Epithelial cell of esophagus (primary cell): ENCODE measurements at regions not wholly inside any gene's neighbourhood (a gene's known extent, or its start where the extent isn't known, plus 50 kb on each side); places are given as distances from the start of the nearest gene placed in this dataset.

Source experiments
- DNase-seq: peaks from one replicate; pipeline ENCODE4 v3.0.0; 2010; ENCODE audit warnings: low read depth
- H3K4me3 ChIP-seq: 2 replicates; pipeline ENCODE4 v1.5.1; 2011; ENCODE audit warnings: mild to moderate bottlenecking, low read length, control low read depth
- CTCF ChIP-seq: IDR thresholded peaks from 2 replicates; pipeline ENCODE4 v1.5.1; 2011; ENCODE audit warnings: low read depth, mild to moderate bottlenecking, low read length, control low read depth, inconsistent platforms; ENCODE audit not compliant: insufficient read depth; ENCODE audit errors: missing control alignments

GRCh38 chr13:82432949-82433348 lies 1449.3 kb downstream of the SLITRK1 start:
- TF ChIP-seq CTCF, result no peak
- no peak for DNase-seq
- no peak overlapping the region for H3K4me3 ChIP-seq

- DNase-seq, result no peak
- no peak overlapping the region for H3K4me3 ChIP-seq
- TF ChIP-seq CTCF, result no peak
Measured at GRCh38 chr13:82412749-82413148, 1469.5 kb downstream of the SLITRK1 start.

- H3K4me3 ChIP-seq, result no peak overlapping the region
- no peak for TF ChIP-seq CTCF
- DNase-seq, result no peak
Measured at GRCh38 chr13:82407321-82407720, 1475.0 kb downstream of the SLITRK1 start.

- no peak for DNase-seq
- no peak for TF ChIP-seq CTCF
- no peak overlapping the region for H3K4me3 ChIP-seq
Measured at GRCh38 chr13:82374719-82375118, 1507.6 kb downstream of the SLITRK1 start.

DNA sequence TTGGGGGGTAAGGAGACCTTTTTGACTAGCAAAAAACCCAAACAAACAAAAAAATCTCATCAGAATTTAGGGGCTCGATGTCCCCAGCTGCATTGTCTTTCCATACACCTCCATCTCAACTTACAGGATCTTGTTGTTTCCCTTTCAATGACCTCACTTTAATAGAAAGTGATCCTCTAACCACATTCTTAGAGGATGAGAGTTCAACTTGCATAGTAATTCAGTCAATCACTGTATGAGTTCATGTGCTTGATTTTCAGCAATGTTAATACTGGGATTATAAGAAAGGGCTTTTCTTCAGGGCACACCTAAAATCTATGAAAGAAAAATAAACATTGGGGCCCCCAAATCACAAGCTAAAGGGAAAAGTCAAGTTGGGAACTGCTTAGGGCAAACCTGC lies 1512.0 kb downstream of the SLITRK1 start:
- TF ChIP-seq CTCF, result no peak
- peak; percentile 69 for DNase-seq
- no peak overlapping the region for H3K4me3 ChIP-seq

GRCh38 chr13:82364525-82364924 lies 1517.7 kb downstream of the SLITRK1 start:
- DNase-seq, result no peak
- no peak for TF ChIP-seq CTCF
- H3K4me3 ChIP-seq, result no peak overlapping the region

GRCh38 chr13:82358284-82358683 lies 1524.0 kb downstream of the SLITRK1 start:
- no peak for TF ChIP-seq CTCF
- peak; percentile 38 for DNase-seq
- no peak overlapping the region for H3K4me3 ChIP-seq
